Activated T-helper 17 cell treated with anti-CD3 and anti-CD28 coated beads, Interleukin-2, amount 50 U/mL, for 72 hours (primary cell): ENCODE measurements at regions not wholly inside any gene's neighbourhood (a gene's known extent, or its start where the extent isn't known, plus 50 kb on each side); places are given as distances from the start of the nearest gene placed in this dataset.

ENCODE experiments used
- ATAC-seq: fragments of 150-1000 bp; cut with Tn5 transposase; replicated peaks from 2 replicates; pipeline ENCODE4 v1.10.0; 2021; ENCODE audit warnings: mild to moderate bottlenecking, moderate library complexity
- H3K27ac Mint-ChIP-seq: one replicate; pipeline ENCODE4 v1.8.0; 2022; ENCODE audit warnings: mixed read lengths
- H3K27me3 Mint-ChIP-seq: one replicate; pipeline ENCODE4 v1.8.0; 2022; ENCODE audit warnings: mixed read lengths
- H3K36me3 Mint-ChIP-seq: one replicate; pipeline ENCODE4 v1.8.0; 2022; ENCODE audit warnings: low read depth, mild to moderate bottlenecking, mixed read lengths
- H3K4me1 Mint-ChIP-seq: one replicate; pipeline ENCODE4 v1.8.0; 2022; ENCODE audit warnings: mixed read lengths
- H3K4me3 Mint-ChIP-seq: one replicate; pipeline ENCODE4 v1.8.0; 2022; ENCODE audit warnings: mild to moderate bottlenecking, mixed read lengths
- H3K9me3 Mint-ChIP-seq: one replicate; pipeline ENCODE4 v1.8.0; 2022; ENCODE audit warnings: mixed read lengths

- peaks cover 28% of the 10 kb centered on the region for H3K27me3 Mint-ChIP-seq
- H3K9me3 Mint-ChIP-seq = no peaks in the 10 kb centered on the region
Observed at GRCh38 chr20:57896017-57896416, 186.2 kb upstream of the PMEPA1 start.

GRCh38 chr20:57895161-57895855, 185.5 kb upstream of the PMEPA1 start:
- H3K4me3 Mint-ChIP-seq = no peak overlapping the region
- no peak for ATAC-seq
- no peak overlapping the region for H3K27ac Mint-ChIP-seq
- H3K36me3 Mint-ChIP-seq = no peaks in the 10 kb centered on the region
- no peaks in the 10 kb centered on the region for H3K4me1 Mint-ChIP-seq
- H3K9me3 Mint-ChIP-seq = no peaks in the 10 kb centered on the region
- H3K27me3 Mint-ChIP-seq = peaks cover 24% of the 10 kb centered on the region

More at GRCh38 chr20:57896017-57896416, 186.2 kb upstream of the PMEPA1 start:
- no peak for ATAC-seq
- H3K36me3 Mint-ChIP-seq = no peaks in the 10 kb centered on the region
- H3K4me1 Mint-ChIP-seq = no peaks in the 10 kb centered on the region
- no peak overlapping the region for H3K27ac Mint-ChIP-seq
- H3K4me3 Mint-ChIP-seq = no peak overlapping the region

- ATAC-seq = no peak
- H3K4me3 Mint-ChIP-seq = no peak overlapping the region
- no peaks in the 10 kb centered on the region for H3K36me3 Mint-ChIP-seq
- no peaks in the 10 kb centered on the region for H3K4me1 Mint-ChIP-seq
- no peak overlapping the region for H3K27ac Mint-ChIP-seq
- peaks cover 23% of the 10 kb centered on the region for H3K27me3 Mint-ChIP-seq
- H3K9me3 Mint-ChIP-seq = no peaks in the 10 kb centered on the region
Observed at GRCh38 chr20:57894522-57894921, 184.7 kb upstream of the PMEPA1 start.

GRCh38 chr20:57894096-57894495, 184.3 kb upstream of the PMEPA1 start:
- no peaks in the 10 kb centered on the region for H3K9me3 Mint-ChIP-seq
- H3K36me3 Mint-ChIP-seq = no peaks in the 10 kb centered on the region
- no peaks in the 10 kb centered on the region for H3K4me1 Mint-ChIP-seq
- no peak overlapping the region for H3K27ac Mint-ChIP-seq
- no peak for ATAC-seq
- H3K4me3 Mint-ChIP-seq = no peak overlapping the region
- H3K27me3 Mint-ChIP-seq = peaks cover 19% of the 10 kb centered on the region

- ATAC-seq = no peak
- no peaks in the 10 kb centered on the region for H3K4me1 Mint-ChIP-seq
- H3K27me3 Mint-ChIP-seq = peaks cover 14% of the 10 kb centered on the region
- no peak overlapping the region for H3K27ac Mint-ChIP-seq
- H3K9me3 Mint-ChIP-seq = no peaks in the 10 kb centered on the region
- H3K36me3 Mint-ChIP-seq = no peaks in the 10 kb centered on the region
- no peak overlapping the region for H3K4me3 Mint-ChIP-seq
Observed at GRCh38 chr20:57893366-57893999, 183.7 kb upstream of the PMEPA1 start.

- ATAC-seq = no peak
- H3K4me3 Mint-ChIP-seq = no peak overlapping the region
Observed at GRCh38 chr20:57892471-57892870, 182.7 kb upstream of the PMEPA1 start.

GRCh38 chr20:57891014-57891413, 181.2 kb upstream of the PMEPA1 start:
- Mint-ChIP-seq H3K36me3 (no peaks in the 10 kb centered on the region), H3K27me3 (peaks cover 24% of the 10 kb centered on the region), H3K9me3 (no peaks in the 10 kb centered on the region), H3K27ac (no peak overlapping the region), H3K4me1 (no peaks in the 10 kb centered on the region), H3K4me3 (no peak overlapping the region)
- ATAC-seq = no peak

More at GRCh38 chr20:57892471-57892870, 182.7 kb upstream of the PMEPA1 start:
- peaks cover 19% of the 10 kb centered on the region for H3K27me3 Mint-ChIP-seq
- H3K9me3 Mint-ChIP-seq = no peaks in the 10 kb centered on the region
- H3K36me3 Mint-ChIP-seq = no peaks in the 10 kb centered on the region
- no peaks in the 10 kb centered on the region for H3K4me1 Mint-ChIP-seq
- H3K27ac Mint-ChIP-seq = no peak overlapping the region

GRCh38 chr20:57890202-57890800, 180.5 kb upstream of the PMEPA1 start:
- ATAC-seq = no peak
- H3K9me3 Mint-ChIP-seq = no peaks in the 10 kb centered on the region
- H3K27ac Mint-ChIP-seq = no peak overlapping the region
- H3K4me1 Mint-ChIP-seq = no peaks in the 10 kb centered on the region
- no peaks in the 10 kb centered on the region for H3K36me3 Mint-ChIP-seq
- no peak overlapping the region for H3K4me3 Mint-ChIP-seq
- peaks cover 24% of the 10 kb centered on the region for H3K27me3 Mint-ChIP-seq

GRCh38 chr20:57888591-57888990, 178.8 kb upstream of the PMEPA1 start:
- Mint-ChIP-seq H3K27me3 (peaks cover 22% of the 10 kb centered on the region), H3K9me3 (no peaks in the 10 kb centered on the region), H3K4me3 (no peak overlapping the region), H3K4me1 (no peaks in the 10 kb centered on the region), H3K27ac (no peak overlapping the region), H3K36me3 (no peaks in the 10 kb centered on the region)
- ATAC-seq = no peak

- ATAC-seq = no peak
- Mint-ChIP-seq H3K36me3 (no peaks in the 10 kb centered on the region), H3K4me3 (no peak overlapping the region), H3K27ac (no peak overlapping the region), H3K9me3 (no peaks in the 10 kb centered on the region), H3K4me1 (no peaks in the 10 kb centered on the region), H3K27me3 (peaks cover 13% of the 10 kb centered on the region)
Observed at GRCh38 chr20:57884956-57885355, 175.1 kb upstream of the PMEPA1 start.

GRCh38 chr20:57883761-57884160, 173.9 kb upstream of the PMEPA1 start:
- no peak for ATAC-seq
- no peaks in the 10 kb centered on the region for H3K9me3 Mint-ChIP-seq
- H3K36me3 Mint-ChIP-seq = no peaks in the 10 kb centered on the region
- H3K27ac Mint-ChIP-seq = no peak overlapping the region
- H3K4me1 Mint-ChIP-seq = no peaks in the 10 kb centered on the region
- no peak overlapping the region for H3K4me3 Mint-ChIP-seq
- H3K27me3 Mint-ChIP-seq = peaks cover 17% of the 10 kb centered on the region

GRCh38 chr20:57883224-57883623, 173.4 kb upstream of the PMEPA1 start:
- Mint-ChIP-seq H3K4me3 (no peak overlapping the region), H3K27me3 (peaks cover 16% of the 10 kb centered on the region), H3K4me1 (no peaks in the 10 kb centered on the region), H3K9me3 (no peaks in the 10 kb centered on the region), H3K36me3 (no peaks in the 10 kb centered on the region), H3K27ac (no peak overlapping the region)
- ATAC-seq = no peak

- H3K36me3 Mint-ChIP-seq = no peaks in the 10 kb centered on the region
- no peaks in the 10 kb centered on the region for H3K9me3 Mint-ChIP-seq
- no peak overlapping the region for H3K27ac Mint-ChIP-seq
- H3K4me3 Mint-ChIP-seq = no peak overlapping the region
- no peaks in the 10 kb centered on the region for H3K4me1 Mint-ChIP-seq
- peaks cover 14% of the 10 kb centered on the region for H3K27me3 Mint-ChIP-seq
- ATAC-seq = no peak
Observed at GRCh38 chr20:57882451-57883161, 172.8 kb upstream of the PMEPA1 start.

- H3K9me3 Mint-ChIP-seq = no peaks in the 10 kb centered on the region
- H3K27me3 Mint-ChIP-seq = peaks cover 8% of the 10 kb centered on the region
- H3K27ac Mint-ChIP-seq = no peak overlapping the region
- no peak overlapping the region for H3K4me3 Mint-ChIP-seq
- H3K4me1 Mint-ChIP-seq = no peaks in the 10 kb centered on the region
- no peaks in the 10 kb centered on the region for H3K36me3 Mint-ChIP-seq
- no peak for ATAC-seq
Observed at GRCh38 chr20:57881466-57882385, 171.9 kb upstream of the PMEPA1 start.
